ENCODE measurements at regions not wholly inside any gene's neighbourhood (a gene's known extent, or its start where the extent isn't known, plus 50 kb on each side); places are given as distances from the start of the nearest gene placed in this dataset.

GRCh38 chr4:136740326-136740725 is 792.0 kb downstream of the PCDH18 start:
- no peak for DNase-seq

GRCh38 chr4:136737066-136737465 is 795.2 kb downstream of the PCDH18 start:
- no peak for DNase-seq

- no peak for DNase-seq
Measured at GRCh38 chr4:136731025-136731424, 801.3 kb downstream of the PCDH18 start.

GRCh38 chr4:136725286-136726081 is 806.8 kb downstream of the PCDH18 start:
- no peak for DNase-seq

GRCh38 chr4:136713140-136713539 is 819.2 kb downstream of the PCDH18 start:
- no peak for DNase-seq

GRCh38 chr4:136709897-136710296 is 822.4 kb downstream of the PCDH18 start:
- DNase-seq, result no peak

- DNase-seq, result no peak
Measured at GRCh38 chr4:136706942-136707341, 825.4 kb downstream of the PCDH18 start.

- DNase-seq, result no peak
Measured at GRCh38 chr4:136699905-136700304, 832.4 kb downstream of the PCDH18 start.

GRCh38 chr4:136691607-136692006 is 840.7 kb downstream of the PCDH18 start:
- DNase-seq, result no peak

GRCh38 chr4:136690360-136690759 is 841.9 kb downstream of the PCDH18 start:
- DNase-seq, result no peak

- no peak for DNase-seq
Measured at GRCh38 chr4:136687596-136687995, 844.7 kb downstream of the PCDH18 start.

- DNase-seq, result no peak
Measured at GRCh38 chr4:136687118-136687517, 845.2 kb downstream of the PCDH18 start.

- no peak for DNase-seq
Measured at GRCh38 chr4:136680761-136681160, 851.5 kb downstream of the PCDH18 start.

- peak; percentile 52 for DNase-seq
Measured at GRCh38 chr4:136680271-136680670, 852.0 kb downstream of the PCDH18 start.

- DNase-seq, result no peak
Measured at GRCh38 chr4:136670265-136670664, 862.0 kb downstream of the PCDH18 start.

GRCh38 chr4:136664988-136665387 is 867.3 kb downstream of the PCDH18 start:
- no peak for DNase-seq

- DNase-seq, result no peak
Measured at GRCh38 chr4:136662539-136662938, 869.8 kb downstream of the PCDH18 start.

- DNase-seq, result no peak
Measured at GRCh38 chr4:136653640-136654406, 878.5 kb downstream of the PCDH18 start.

- DNase-seq, result no peak
Measured at GRCh38 chr4:136651932-136652331, 880.4 kb downstream of the PCDH18 start.

- DNase-seq, result no peak
Measured at GRCh38 chr4:136651278-136651667, 881.0 kb downstream of the PCDH18 start.

GRCh38 chr4:136650541-136651277 is 881.6 kb downstream of the PCDH18 start:
- DNase-seq, result no peak

GRCh38 chr4:136644279-136644678 is 888.0 kb downstream of the PCDH18 start:
- DNase-seq, result no peak

GRCh38 chr4:136643416-136643815 is 888.9 kb downstream of the PCDH18 start:
- DNase-seq, result no peak
